ENCODE measurements at regions not wholly inside any gene's neighbourhood (a gene's known extent, or its start where the extent isn't known, plus 50 kb on each side); places are given as distances from the start of the nearest gene placed in this dataset.

DNA sequence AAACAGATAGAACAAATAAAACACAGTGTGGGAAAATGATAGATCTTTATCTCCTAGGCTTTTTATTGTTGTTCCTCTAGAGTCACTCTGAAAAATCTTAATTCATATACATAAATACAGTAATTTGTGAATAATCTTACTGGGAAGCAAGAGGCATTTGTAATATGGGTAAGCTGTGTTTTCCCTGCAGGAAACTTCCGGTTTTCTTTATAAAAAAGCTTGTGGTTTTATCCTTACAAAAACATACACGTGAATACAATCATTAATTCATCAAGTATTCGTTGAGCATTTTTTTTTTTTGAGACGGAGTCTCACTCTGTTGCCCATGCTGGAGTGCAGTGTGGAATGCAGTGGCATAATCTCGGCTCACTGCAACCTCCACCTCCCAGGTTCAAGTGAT, 1312.8 kb upstream of the ZEB2 start:
- H3K9me3 ChIP-seq (ENCODE audit: control insufficient read depth in 1 of 2, insufficient read depth in 1 of 2, low read depth in 1 of 2, low read length in 2 of 2): no peaks in the 10 kb centered on the region
- H3K27ac ChIP-seq (ENCODE audit: low read depth, low read length): no peak overlapping the region
- no peak overlapping the region for H3K4me3 ChIP-seq (replicated peaks in 1 of 2; ENCODE audit: low read depth in 1 of 2, low read length in 2 of 2)
- ChIA-PET POLR2A (no interaction called here), CTCF (no interaction called here), RAD21 (ENCODE audit: low non-redundant PET in 1 of 2, low total read pairs in 2 of 2, uncharacterized antibody in 2 of 2, unreplicated experiment in 2 of 2) (no interaction called here)
- H3K36me3 ChIP-seq (ENCODE audit: control insufficient read depth in 1 of 2, insufficient read depth in 2 of 2, low read length in 2 of 2): no peaks in the 10 kb centered on the region
- no TSS peak for BruUV-seq (replicated peaks)
- DNase-seq (ENCODE audit: low read depth, low spot score) (no peak), ATAC-seq (no peak)
- no peak overlapping the region for H2AFZ ChIP-seq (ENCODE audit: low read depth, low read length, poor library complexity, severe bottlenecking)
- no peak overlapping the region for H3K4me2 ChIP-seq (ENCODE audit: low read length)
- H3K9me2 ChIP-seq (ENCODE audit: insufficient read depth): no peaks in the 10 kb centered on the region
- H4K20me1 ChIP-seq (ENCODE audit: insufficient read depth): no peaks in the 10 kb centered on the region
- no peaks in the 10 kb centered on the region for H3K27me3 ChIP-seq (ENCODE audit: insufficient read depth, low read length)
- TF ChIP-seq SRF (IDR thresholded peaks at IDR 0.05; ENCODE audit: low read depth) (no peak), FOSL1 (IDR thresholded peaks at IDR 0.05; ENCODE audit: low read depth) (no peak), SIN3A (IDR thresholded peaks at IDR 0.05; ENCODE audit: low read depth) (no peak), ZFX (IDR thresholded peaks at IDR 0.05) (no peak), RAD21 (IDR thresholded peaks at IDR 0.05; ENCODE audit: low read depth) (no peak), CBX3 (IDR thresholded peaks at IDR 0.05; ENCODE audit: low read depth) (no peak), ELF1 (IDR thresholded peaks at IDR 0.05; ENCODE audit: borderline replicate concordance, low read depth) (no peak), POLR2A (IDR thresholded peaks at IDR 0.05; ENCODE audit: borderline replicate concordance, extremely low read depth, insufficient read depth, insufficient read length) (no peak), EZH2phosphoT487 (IDR thresholded peaks at IDR 0.05; ENCODE audit: borderline replicate concordance) (no peak), EGR1 (IDR thresholded peaks at IDR 0.05; ENCODE audit: low read depth) (no peak), CEBPB (IDR thresholded peaks at IDR 0.05; ENCODE audit: low read depth) (no peak), EZH2 (IDR thresholded peaks at IDR 0.05) (no peak), JUND (IDR thresholded peaks at IDR 0.05) (no peak), TCF7L2 (IDR thresholded peaks at IDR 0.05; ENCODE audit: borderline replicate concordance, extremely low read depth, insufficient read depth, insufficient read length) (no peak), YY1 (IDR thresholded peaks at IDR 0.05; ENCODE audit: extremely low read depth, insufficient replicate concordance, low read depth, low read length) (no peak)
- TF ChIP-seq, protein P1, sequence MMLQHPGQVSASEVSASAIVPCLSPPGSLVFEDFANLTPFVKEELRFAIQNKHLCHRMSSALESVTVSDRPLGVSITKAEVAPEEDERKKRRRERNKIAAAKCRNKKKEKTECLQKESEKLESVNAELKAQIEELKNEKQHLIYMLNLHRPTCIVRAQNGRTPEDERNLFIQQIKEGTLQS (IDR thresholded peaks at IDR 0.05): no peak
- TF ChIP-seq, protein P2, sequence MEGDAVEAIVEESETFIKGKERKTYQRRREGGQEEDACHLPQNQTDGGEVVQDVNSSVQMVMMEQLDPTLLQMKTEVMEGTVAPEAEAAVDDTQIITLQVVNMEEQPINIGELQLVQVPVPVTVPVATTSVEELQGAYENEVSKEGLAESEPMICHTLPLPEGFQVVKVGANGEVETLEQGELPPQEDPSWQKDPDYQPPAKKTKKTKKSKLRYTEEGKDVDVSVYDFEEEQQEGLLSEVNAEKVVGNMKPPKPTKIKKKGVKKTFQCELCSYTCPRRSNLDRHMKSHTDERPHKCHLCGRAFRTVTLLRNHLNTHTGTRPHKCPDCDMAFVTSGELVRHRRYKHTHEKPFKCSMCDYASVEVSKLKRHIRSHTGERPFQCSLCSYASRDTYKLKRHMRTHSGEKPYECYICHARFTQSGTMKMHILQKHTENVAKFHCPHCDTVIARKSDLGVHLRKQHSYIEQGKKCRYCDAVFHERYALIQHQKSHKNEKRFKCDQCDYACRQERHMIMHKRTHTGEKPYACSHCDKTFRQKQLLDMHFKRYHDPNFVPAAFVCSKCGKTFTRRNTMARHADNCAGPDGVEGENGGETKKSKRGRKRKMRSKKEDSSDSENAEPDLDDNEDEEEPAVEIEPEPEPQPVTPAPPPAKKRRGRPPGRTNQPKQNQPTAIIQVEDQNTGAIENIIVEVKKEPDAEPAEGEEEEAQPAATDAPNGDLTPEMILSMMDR (IDR thresholded peaks at IDR 0.05 in 2 of 3, conservative IDR thresholded peaks at IDR 0.05 in 1 of 3; ENCODE audit: borderline replicate concordance in 1 of 3, insufficient read depth in 1 of 3, low read depth in 2 of 3, low read length in 2 of 3): no peak
- TF ChIP-seq, protein P3, sequence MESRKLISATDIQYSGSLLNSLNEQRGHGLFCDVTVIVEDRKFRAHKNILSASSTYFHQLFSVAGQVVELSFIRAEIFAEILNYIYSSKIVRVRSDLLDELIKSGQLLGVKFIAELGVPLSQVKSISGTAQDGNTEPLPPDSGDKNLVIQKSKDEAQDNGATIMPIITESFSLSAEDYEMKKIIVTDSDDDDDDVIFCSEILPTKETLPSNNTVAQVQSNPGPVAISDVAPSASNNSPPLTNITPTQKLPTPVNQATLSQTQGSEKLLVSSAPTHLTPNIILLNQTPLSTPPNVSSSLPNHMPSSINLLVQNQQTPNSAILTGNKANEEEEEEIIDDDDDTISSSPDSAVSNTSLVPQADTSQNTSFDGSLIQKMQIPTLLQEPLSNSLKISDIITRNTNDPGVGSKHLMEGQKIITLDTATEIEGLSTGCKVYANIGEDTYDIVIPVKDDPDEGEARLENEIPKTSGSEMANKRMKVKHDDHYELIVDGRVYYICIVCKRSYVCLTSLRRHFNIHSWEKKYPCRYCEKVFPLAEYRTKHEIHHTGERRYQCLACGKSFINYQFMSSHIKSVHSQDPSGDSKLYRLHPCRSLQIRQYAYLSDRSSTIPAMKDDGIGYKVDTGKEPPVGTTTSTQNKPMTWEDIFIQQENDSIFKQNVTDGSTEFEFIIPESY (IDR thresholded peaks at IDR 0.05; ENCODE audit: extremely low read depth, insufficient replicate concordance, low read length): no peak
- TF ChIP-seq, protein P4, sequence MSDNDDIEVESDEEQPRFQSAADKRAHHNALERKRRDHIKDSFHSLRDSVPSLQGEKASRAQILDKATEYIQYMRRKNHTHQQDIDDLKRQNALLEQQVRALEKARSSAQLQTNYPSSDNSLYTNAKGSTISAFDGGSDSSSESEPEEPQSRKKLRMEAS (IDR thresholded peaks at IDR 0.05): no peak
- TF ChIP-seq, protein P5, sequence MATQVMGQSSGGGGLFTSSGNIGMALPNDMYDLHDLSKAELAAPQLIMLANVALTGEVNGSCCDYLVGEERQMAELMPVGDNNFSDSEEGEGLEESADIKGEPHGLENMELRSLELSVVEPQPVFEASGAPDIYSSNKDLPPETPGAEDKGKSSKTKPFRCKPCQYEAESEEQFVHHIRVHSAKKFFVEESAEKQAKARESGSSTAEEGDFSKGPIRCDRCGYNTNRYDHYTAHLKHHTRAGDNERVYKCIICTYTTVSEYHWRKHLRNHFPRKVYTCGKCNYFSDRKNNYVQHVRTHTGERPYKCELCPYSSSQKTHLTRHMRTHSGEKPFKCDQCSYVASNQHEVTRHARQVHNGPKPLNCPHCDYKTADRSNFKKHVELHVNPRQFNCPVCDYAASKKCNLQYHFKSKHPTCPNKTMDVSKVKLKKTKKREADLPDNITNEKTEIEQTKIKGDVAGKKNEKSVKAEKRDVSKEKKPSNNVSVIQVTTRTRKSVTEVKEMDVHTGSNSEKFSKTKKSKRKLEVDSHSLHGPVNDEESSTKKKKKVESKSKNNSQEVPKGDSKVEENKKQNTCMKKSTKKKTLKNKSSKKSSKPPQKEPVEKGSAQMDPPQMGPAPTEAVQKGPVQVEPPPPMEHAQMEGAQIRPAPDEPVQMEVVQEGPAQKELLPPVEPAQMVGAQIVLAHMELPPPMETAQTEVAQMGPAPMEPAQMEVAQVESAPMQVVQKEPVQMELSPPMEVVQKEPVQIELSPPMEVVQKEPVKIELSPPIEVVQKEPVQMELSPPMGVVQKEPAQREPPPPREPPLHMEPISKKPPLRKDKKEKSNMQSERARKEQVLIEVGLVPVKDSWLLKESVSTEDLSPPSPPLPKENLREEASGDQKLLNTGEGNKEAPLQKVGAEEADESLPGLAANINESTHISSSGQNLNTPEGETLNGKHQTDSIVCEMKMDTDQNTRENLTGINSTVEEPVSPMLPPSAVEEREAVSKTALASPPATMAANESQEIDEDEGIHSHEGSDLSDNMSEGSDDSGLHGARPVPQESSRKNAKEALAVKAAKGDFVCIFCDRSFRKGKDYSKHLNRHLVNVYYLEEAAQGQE (IDR thresholded peaks at IDR 0.05; ENCODE audit: low read depth): no peak
- intact Hi-C loops (cut with micrococcal nuclease): no loop called here
- H3K4me1 ChIP-seq (ENCODE audit: control insufficient read depth in 1 of 2, insufficient read depth in 2 of 2, low read length in 2 of 2): no peaks in the 10 kb centered on the region
- H3K9ac ChIP-seq (ENCODE audit: low read length): no peak overlapping the region
- H3K79me2 ChIP-seq (ENCODE audit: insufficient read depth, low read length): no peaks in the 10 kb centered on the region
